Stimulated activated CD4-positive, alpha-beta T cell treated with anti-CD3 and anti-CD28 coated beads, Interleukin-12 subunit alpha, Interleukin-12 subunit beta, amount 100 ng/mL, for 4 hours (primary cell): ENCODE measurements at regions not wholly inside any gene's neighbourhood (a gene's known extent, or its start where the extent isn't known, plus 50 kb on each side); places are given as distances from the start of the nearest gene placed in this dataset.

Experiments used
- DNase-seq: peaks from one replicate; pipeline ENCODE4 v3.0.0-alpha.2; 2020

- DNase-seq = no peak
Observed at GRCh38 chr15:77557564-77557963, 75.1 kb downstream of the LINGO1 start.

- DNase-seq = no peak
Observed at GRCh38 chr15:77557144-77557543, 75.6 kb downstream of the LINGO1 start.

DNA sequence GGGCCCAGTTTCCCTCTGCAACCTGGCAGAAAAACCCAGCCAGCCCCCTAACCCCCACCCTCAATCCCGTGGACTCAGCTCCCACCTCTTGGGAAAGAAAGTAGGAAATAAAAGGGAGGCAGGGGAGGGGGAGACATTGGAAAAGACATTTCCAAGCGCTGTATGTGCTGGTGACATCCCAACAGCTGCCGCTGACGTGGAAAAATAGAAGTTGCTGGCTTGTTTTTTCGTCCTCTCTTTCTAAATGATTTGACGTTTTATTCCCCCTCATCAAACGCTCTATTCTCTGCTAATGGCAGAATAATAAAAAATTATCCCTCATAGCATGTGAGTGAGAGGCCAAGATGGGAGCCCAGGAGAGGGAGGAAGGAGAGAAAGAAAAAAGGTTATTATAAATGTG lies 76.1 kb downstream of the LINGO1 start:
- no peak for DNase-seq

DNA sequence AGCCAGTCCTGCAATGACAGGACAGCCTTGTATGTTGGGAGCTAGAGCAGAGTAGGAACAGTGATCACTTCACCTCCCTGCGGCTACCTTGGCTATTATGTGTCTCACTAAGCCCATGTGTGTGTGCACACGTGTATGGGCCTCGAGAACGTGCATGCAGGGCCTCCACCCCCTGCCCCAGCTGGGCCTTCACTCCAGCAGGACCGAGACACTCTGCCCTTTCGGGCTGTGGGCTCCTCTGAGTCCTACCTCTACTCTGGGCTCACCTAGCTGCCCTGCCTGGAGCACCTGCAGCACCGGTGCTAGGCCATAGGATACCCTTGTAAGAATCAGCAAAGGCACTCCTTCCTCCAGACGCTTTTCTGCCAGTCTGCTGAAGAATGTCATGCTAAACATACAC lies 77.5 kb downstream of the LINGO1 start:
- DNase-seq = no peak

- no peak for DNase-seq
Observed at GRCh38 chr15:77554306-77555080, 78.2 kb downstream of the LINGO1 start.

DNA sequence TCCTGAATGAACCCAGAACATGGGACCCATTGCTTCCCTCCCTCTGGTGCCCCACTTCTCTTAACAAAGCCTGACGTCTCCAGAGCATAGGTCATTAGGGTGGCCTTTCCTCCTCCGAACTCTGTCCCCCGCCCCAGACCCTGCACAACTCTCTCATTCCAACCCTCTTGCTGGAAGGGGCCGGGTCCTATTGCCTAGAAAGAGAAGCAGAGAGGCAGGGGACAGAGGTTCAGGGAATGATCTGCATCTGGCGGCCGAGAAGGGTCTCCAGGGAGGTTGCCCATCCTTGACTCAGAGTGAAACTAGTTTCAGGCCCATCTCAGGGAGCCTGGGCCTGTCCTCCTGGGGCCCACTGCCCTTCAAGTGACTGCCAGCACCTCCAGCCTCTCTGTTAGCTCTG lies 79.0 kb downstream of the LINGO1 start:
- DNase-seq = no peak

DNA sequence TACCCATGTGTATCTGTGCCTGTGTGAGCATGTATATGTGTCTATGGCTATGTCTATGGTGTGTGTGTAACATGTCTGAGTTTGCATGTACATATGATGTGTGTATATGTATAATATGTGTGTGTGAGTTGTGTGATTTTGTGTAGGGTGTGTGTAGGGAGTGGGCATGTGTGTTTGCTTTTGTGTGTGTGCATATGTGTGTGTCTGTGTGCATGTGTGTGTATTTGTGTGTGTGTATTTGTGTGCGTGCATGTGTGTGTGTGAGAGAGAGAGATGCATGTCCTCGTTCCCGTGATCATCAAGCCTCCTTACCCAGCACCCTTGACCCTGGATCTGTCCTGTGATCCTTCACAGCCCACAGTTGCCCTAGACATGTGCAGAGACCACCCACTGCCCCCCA lies 79.5 kb downstream of the LINGO1 start:
- DNase-seq = no peak

DNA sequence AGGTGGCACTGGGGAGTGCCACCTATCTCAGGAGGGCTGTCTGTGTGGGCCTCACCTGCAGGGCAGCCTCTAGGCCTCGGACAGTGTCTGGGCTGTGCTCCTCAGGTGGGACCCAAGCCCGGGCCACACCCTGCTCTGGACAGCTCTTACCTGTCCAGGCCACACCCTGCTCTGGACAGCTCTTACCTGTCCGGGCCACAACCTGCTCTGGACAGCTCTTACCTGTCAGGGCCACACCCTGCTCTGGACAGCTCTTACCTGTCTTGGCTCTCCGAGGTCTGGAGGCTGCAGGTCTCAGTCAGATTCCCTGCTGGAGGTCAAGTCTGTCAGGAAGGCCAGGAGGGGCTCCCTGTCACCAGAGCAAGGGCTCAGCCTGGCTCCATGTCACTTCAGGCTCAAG lies 80.6 kb downstream of the LINGO1 start:
- DNase-seq = no peak

DNA sequence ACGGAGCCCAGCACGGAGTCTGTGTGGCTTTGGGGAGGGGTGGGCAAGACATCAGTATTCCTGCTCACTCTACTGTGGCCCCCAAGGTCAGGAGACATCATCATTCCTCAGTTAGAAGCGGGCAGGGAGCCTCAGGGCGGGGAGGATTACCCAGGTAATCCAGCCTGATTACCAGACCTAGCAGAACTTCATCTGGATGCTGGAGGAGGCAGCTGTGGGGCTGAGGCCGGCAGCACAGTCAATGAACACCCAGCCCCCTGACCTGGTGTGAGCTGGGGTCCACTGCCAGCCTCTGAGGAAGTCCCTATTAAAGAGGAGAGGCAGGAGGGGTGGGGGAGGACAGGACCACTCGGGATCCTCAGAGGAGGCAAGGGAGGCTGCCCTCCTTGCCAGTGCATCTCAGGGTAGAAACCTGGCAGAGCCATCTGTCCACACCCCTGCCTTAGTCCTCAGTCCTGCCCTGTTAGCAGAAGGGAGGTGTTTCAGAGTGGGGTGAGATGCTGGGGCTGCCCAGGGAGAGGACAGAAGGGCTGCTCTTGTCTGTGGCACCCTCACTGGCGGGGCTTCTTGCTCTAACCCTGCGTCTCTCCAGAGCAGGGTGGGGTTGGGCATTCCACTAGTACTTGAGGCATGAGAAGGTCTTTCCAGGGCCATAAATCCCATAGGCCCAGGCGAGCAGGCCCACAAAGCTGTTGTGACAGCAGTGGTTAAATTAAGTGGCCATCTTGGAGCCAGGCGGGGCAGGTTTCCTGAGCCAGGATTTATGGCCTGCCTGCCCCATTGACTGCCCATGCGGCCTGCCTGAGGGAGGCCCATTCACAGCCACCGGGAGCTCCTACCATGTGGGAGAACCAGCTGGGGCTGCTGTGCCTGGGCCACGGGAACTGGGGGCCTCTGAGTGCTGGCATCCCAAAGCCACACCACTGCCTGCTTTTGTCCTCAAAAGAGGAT lies 82.1 kb downstream of the LINGO1 start:
- DNase-seq = no peak

- no peak for DNase-seq
Observed at GRCh38 chr15:77549576-77550288, 83.0 kb downstream of the LINGO1 start.

DNA sequence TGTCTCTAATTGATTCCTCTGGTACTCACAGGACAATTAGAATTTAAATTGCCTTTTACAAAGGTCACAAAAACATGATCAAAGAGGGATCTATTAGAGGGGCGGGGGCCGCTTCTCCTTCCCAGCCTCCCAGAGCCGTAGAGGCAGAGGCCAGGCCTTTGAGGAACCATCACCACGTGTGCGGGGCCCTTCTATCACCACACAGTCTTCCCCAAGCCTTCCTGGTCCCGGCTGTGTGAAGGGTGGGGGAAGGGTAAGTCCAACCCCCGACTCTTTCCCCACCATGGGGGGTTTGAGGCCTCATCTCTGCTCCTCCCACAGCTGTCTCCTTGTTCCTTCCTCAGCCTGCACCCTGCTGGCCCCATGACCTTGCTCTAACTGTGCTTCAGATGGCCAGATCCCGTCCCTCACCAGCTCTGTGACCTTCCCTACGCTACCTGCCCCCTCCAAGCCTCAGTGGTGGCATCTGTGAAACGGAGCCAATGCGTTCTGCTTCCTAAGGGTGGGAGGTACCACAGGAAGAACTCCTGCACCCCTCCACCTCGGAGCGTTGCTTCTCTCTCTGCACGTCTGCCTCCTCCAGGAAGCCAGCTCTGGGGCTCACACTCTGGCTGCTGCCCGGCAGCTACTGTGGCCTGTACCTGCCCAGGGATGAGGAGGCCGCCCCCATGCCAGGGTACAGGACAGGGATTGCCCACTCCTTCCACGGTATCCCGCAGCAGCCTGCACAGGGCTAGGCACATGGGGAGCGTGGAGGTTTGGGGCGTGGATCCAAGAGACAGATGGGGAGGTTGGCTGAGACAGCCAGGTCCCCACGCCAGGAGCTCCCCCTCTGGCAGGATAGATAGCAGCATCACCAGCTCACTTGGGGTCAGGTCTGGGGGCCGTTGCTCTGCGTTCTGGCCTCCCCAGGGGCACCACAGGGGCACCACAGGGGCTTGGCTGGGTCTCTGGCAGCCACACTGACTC lies 83.8 kb downstream of the LINGO1 start:
- DNase-seq = no peak

DNA sequence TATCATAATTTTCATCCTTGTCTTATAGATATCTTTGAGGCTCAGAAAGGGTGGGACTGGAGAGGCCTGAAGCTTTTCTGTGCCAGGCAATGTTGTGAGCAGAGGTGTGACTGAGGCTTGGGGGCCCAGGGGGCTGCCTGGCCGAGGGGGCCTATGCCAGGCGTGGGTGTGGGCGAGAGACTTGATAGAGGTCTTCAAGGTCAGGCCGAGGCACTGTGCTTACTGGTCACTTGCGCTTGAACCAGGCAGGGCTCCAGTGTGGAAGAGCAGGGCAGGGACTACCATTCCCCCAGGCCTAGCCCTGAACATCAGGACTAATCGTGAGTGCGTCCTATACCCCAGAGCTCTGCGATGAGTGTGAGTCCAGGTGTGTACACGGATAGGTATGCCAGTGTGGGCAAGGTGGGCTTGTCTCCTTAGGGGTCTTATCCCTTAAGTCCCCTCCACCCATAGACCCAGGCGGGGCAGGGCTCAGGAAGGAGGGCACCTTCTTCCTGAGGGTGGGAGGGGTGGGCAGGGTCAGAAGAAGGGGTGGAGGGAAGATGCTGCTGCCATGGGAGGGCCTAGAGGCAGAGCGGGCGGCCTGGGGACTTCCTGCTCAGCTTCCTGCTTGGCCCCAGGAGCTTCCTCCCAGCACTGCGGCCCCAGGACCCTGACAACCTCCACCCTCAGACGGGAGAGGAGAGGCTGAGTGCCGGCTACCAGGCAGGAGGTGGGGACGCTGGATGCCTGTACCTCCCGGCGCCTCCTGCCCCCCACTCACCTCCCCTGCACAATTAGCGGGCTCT lies 84.7 kb downstream of the LINGO1 start:
- DNase-seq = no peak

GRCh38 chr15:77546870-77547269 lies 85.8 kb downstream of the LINGO1 start:
- no peak for DNase-seq

GRCh38 chr15:77546050-77546501 lies 86.6 kb downstream of the LINGO1 start:
- DNase-seq = no peak

- no peak for DNase-seq
Observed at GRCh38 chr15:77545058-77545457, 87.7 kb downstream of the LINGO1 start.

- DNase-seq = no peak
Observed at GRCh38 chr15:77544162-77544561, 88.5 kb downstream of the LINGO1 start.

DNA sequence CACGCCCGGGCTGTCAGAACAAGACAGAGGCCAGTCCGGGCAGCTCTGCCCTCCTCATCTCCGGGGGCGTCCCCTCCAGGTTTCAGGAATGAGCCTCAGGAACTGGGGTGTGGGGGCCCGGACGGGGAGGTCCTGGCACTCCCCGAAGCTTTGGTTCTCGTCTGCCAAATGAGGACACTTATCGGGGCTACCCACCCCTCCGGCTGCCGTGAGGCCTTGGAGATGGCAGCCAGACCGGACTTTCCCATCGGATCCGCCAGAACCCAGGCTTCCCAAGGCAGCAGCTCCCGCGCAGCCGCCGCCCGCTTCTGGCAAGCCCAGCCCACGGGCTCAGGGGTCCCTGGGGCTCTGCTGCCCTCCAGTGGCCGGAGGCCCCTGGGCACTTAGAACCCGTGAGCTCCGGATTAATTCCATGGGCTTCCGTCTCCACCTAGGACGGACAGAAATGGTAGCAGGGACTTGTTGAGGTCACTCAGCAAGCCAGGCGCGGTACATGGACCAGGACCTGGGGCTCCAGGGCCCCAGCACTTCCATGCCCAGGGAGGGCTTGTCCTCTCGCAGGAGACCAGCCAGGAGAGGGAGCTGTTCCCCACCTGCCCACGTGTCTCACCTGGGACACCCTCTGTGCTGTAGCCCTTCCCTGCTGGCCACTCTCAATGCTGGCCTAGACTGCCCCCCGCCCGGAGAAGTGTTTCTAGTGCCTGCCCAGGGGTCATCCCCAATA lies 89.4 kb downstream of the LINGO1 start:
- peak; percentile 77 for DNase-seq

- DNase-seq = no peak
Observed at GRCh38 chr15:77542491-77543001, 90.2 kb downstream of the LINGO1 start.

DNA sequence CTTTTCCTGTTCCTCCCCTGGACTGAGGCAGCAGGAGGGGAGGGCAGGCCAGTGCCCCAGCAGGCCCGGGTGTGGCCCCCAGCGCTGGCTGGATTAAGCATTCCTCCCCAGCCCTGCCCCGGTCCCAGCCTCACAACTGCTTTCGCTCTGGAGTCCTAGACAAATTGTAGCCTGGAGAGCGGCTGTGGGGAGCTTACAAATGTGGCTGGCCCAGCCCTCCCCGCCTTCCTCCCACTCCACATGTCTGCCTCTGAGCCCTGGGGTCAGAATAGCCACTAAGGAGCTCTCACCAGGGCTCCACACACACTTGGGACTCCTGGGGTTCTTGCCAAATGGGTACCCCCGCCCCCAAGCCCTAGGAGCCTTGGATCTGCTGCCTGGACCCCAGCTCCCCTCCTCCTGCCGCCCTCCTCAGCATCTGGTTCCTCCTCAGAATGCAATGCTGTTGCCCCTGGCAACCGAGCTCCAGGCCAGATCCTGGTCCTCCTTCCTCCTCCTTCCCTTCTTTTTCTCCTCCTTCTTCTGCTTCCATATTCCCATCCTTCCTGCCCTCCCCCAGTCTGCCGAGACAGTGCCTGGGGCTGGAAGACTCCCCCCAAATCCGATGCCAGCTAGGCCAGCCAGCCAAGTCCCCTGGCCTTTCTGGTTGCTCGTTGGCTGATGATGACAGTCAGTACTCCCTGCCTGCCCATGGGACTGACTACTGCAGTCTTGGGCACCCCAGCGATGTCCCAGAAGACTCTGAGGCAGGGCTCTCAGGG lies 91.1 kb downstream of the LINGO1 start:
- DNase-seq = no peak
